Testis (tissue), 2 donors: ENCODE measurements at regions not wholly inside any gene's neighbourhood (a gene's known extent, or its start where the extent isn't known, plus 50 kb on each side); places are given as distances from the start of the nearest gene placed in this dataset.

Source experiments
- CTCF ChIP-seq, 3 experiments: fragments of 450-650 bp in 2 of 3; fragments of 200-600 bp in 1 of 3; sonication (generic) in 1 of 3; IDR thresholded peaks; one replicate each; pipeline ENCODE4 v1.5.1; 2016 to 2019; ENCODE audit warnings: antibody characterized with exemption in 3 of 3, mild to moderate bottlenecking in 2 of 3, moderate library complexity in 1 of 3
- POLR2A ChIP-seq: fragments of 450-650 bp; IDR thresholded peaks from one replicate; pipeline ENCODE4 v1.6.1; 2017; ENCODE audit warnings: antibody characterized with exemption, mild to moderate bottlenecking, moderate library complexity

- TF ChIP-seq POLR2A (no peak), CTCF (IDR thresholded peaks at IDR 0.05) (no peak)
Measured at GRCh38 chr3:102676424-102676823, 241.6 kb downstream of the ZPLD1 start.
